Glutamatergic neuron (in vitro differentiated cells): ENCODE measurements at regions not wholly inside any gene's neighbourhood (a gene's known extent, or its start where the extent isn't known, plus 50 kb on each side); places are given as distances from the start of the nearest gene placed in this dataset.

Experiments used
- DNase-seq: peaks from one replicate; pipeline ENCODE4 v3.0.0; 2022
- H3K27ac Mint-ChIP-seq: one replicate; pipeline ENCODE4 v1.8.0; 2020; ENCODE audit warnings: mild to moderate bottlenecking, mixed read lengths, inconsistent platforms; ENCODE audit not compliant: unreplicated experiment
- H3K27me3 Mint-ChIP-seq: one replicate; pipeline ENCODE4 v1.8.0; 2020; ENCODE audit warnings: mild to moderate bottlenecking, moderate library complexity, mixed read lengths, inconsistent platforms; ENCODE audit not compliant: unreplicated experiment
- H3K36me3 Mint-ChIP-seq: one replicate; pipeline ENCODE4 v1.8.0; 2020; ENCODE audit warnings: mild to moderate bottlenecking, mixed read lengths, inconsistent platforms; ENCODE audit not compliant: unreplicated experiment
- H3K4me1 Mint-ChIP-seq: one replicate; pipeline ENCODE4 v1.8.0; 2020; ENCODE audit warnings: mild to moderate bottlenecking, low read depth, mixed read lengths, inconsistent platforms; ENCODE audit not compliant: unreplicated experiment
- H3K4me3 Mint-ChIP-seq: one replicate; pipeline ENCODE4 v1.8.0; 2020; ENCODE audit warnings: mild to moderate bottlenecking, mixed read lengths, inconsistent platforms; ENCODE audit not compliant: unreplicated experiment
- H3K9me3 Mint-ChIP-seq: one replicate; pipeline ENCODE4 v1.8.0; 2020; ENCODE audit warnings: mild to moderate bottlenecking, moderate library complexity, mixed read lengths, inconsistent platforms; ENCODE audit not compliant: unreplicated experiment
- CTCF ChIP-seq: fragments of 200-600 bp; sonication (generic); IDR thresholded peaks from one replicate; pipeline ENCODE4 v1.5.0; 2021; ENCODE audit not compliant: partially characterized antibody, unreplicated experiment

- peaks cover 9% of the 10 kb centered on the region for H3K36me3 Mint-ChIP-seq
Measured at GRCh38 chr12:22828066-22828465, 203.1 kb downstream of the ETNK1 start.

GRCh38 chr12:22835431-22835830, 210.5 kb downstream of the ETNK1 start:
- H3K36me3 Mint-ChIP-seq: peaks cover 1% of the 10 kb centered on the region
- no peak overlapping the region for H3K27ac Mint-ChIP-seq
- H3K4me3 Mint-ChIP-seq: no peak overlapping the region

More at GRCh38 chr12:22828066-22828465, 203.1 kb downstream of the ETNK1 start:
- H3K27me3 Mint-ChIP-seq: no peaks in the 10 kb centered on the region
- no peak for DNase-seq
- no peak for TF ChIP-seq CTCF
- no peak overlapping the region for H3K4me3 Mint-ChIP-seq
- H3K9me3 Mint-ChIP-seq: peaks cover 5% of the 10 kb centered on the region
- H3K27ac Mint-ChIP-seq: no peak overlapping the region
- H3K4me1 Mint-ChIP-seq: no peaks in the 10 kb centered on the region

GRCh38 chr12:22850185-22850584, 225.2 kb downstream of the ETNK1 start:
- Mint-ChIP-seq H3K4me1 (no peaks in the 10 kb centered on the region), H3K9me3 (peaks cover 2% of the 10 kb centered on the region), H3K4me3 (no peak overlapping the region), H3K27ac (no peak overlapping the region), H3K36me3 (no peaks in the 10 kb centered on the region), H3K27me3 (no peaks in the 10 kb centered on the region)
- no peak for DNase-seq
- no peak for TF ChIP-seq CTCF

More at GRCh38 chr12:22835431-22835830, 210.5 kb downstream of the ETNK1 start:
- no peaks in the 10 kb centered on the region for H3K4me1 Mint-ChIP-seq
- H3K27me3 Mint-ChIP-seq: no peaks in the 10 kb centered on the region
- H3K9me3 Mint-ChIP-seq: peaks cover 3% of the 10 kb centered on the region
- no peak for DNase-seq
- no peak for TF ChIP-seq CTCF

- no peak overlapping the region for H3K27ac Mint-ChIP-seq
- TF ChIP-seq CTCF: no peak
- no peaks in the 10 kb centered on the region for H3K27me3 Mint-ChIP-seq
- no peak overlapping the region for H3K4me3 Mint-ChIP-seq
- H3K9me3 Mint-ChIP-seq: peaks cover 2% of the 10 kb centered on the region
- no peak for DNase-seq
- no peaks in the 10 kb centered on the region for H3K4me1 Mint-ChIP-seq
- no peaks in the 10 kb centered on the region for H3K36me3 Mint-ChIP-seq
Measured at GRCh38 chr12:22851532-22851931, 226.6 kb downstream of the ETNK1 start.

- H3K27me3 Mint-ChIP-seq: no peaks in the 10 kb centered on the region
- no peak overlapping the region for H3K4me3 Mint-ChIP-seq
- peaks cover 5% of the 10 kb centered on the region for H3K4me1 Mint-ChIP-seq
- peaks cover 4% of the 10 kb centered on the region for H3K9me3 Mint-ChIP-seq
- DNase-seq: no peak
- no peaks in the 10 kb centered on the region for H3K36me3 Mint-ChIP-seq
- no peak overlapping the region for H3K27ac Mint-ChIP-seq
- no peak for TF ChIP-seq CTCF
Measured at GRCh38 chr12:22855456-22855855, 230.5 kb downstream of the ETNK1 start.
